Gastroesophageal sphincter (tissue), 3 donors: ENCODE measurements at regions not wholly inside any gene's neighbourhood (a gene's known extent, or its start where the extent isn't known, plus 50 kb on each side); places are given as distances from the start of the nearest gene placed in this dataset.

Experiments used
- EP300 ChIP-seq: sonication (generic); formaldehyde crosslinking; IDR thresholded peaks from one replicate; pipeline ENCODE4 v1.6.1; 2017; ENCODE audit warnings: antibody characterized with exemption, mild to moderate bottlenecking
- TF ChIP-seq, protein P1 (sequence below), 4 experiments: fragments of 200-600 bp in 2 of 4; fragments of 450-650 bp in 2 of 4; sonication (generic) in 1 of 4; IDR thresholded peaks; one replicate each; pipeline ENCODE4 v1.5.1; 2017 to 2019; ENCODE audit warnings: antibody characterized with exemption in 4 of 4, mild to moderate bottlenecking in 2 of 4, moderate library complexity in 2 of 4

DNA sequence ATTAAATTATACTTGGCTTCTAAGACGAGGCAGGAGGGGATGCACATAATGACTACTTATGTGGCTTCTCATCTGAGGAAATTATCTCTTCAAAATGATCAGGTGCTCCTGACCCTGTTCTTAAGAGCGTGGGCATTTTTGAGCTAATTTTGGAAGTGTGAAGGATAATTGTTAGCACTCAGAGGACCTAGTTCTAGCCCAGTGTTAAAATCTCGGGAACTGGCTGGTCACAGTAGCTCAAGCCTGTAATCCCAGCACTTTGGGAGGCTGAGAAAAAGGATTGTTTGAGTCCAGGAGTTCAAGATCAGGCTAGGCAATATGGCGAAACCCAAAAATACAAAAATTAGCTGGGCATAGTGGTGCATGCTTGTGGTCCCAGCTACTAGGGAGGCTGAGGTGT is 103.0 kb upstream of the DHX40 start:
- TF ChIP-seq, protein P1, sequence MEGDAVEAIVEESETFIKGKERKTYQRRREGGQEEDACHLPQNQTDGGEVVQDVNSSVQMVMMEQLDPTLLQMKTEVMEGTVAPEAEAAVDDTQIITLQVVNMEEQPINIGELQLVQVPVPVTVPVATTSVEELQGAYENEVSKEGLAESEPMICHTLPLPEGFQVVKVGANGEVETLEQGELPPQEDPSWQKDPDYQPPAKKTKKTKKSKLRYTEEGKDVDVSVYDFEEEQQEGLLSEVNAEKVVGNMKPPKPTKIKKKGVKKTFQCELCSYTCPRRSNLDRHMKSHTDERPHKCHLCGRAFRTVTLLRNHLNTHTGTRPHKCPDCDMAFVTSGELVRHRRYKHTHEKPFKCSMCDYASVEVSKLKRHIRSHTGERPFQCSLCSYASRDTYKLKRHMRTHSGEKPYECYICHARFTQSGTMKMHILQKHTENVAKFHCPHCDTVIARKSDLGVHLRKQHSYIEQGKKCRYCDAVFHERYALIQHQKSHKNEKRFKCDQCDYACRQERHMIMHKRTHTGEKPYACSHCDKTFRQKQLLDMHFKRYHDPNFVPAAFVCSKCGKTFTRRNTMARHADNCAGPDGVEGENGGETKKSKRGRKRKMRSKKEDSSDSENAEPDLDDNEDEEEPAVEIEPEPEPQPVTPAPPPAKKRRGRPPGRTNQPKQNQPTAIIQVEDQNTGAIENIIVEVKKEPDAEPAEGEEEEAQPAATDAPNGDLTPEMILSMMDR (IDR thresholded peaks at IDR 0.05) = no peak
- TF ChIP-seq EP300 = no peak
